ENCODE measurements at regions not wholly inside any gene's neighbourhood (a gene's known extent, or its start where the extent isn't known, plus 50 kb on each side); places are given as distances from the start of the nearest gene placed in this dataset.

GRCh38 chr7:136133551-136133950 is 156.4 kb upstream of the MTPN start:
- Histone ChIP-seq H3K4me1 (no peaks in the 10 kb centered on the region), H3K4me3 (no peak overlapping the region), H3K36me3 (no peaks in the 10 kb centered on the region), H3K27ac (no peak overlapping the region), H3K27me3 (no peaks in the 10 kb centered on the region), H3K9me3 (no peaks in the 10 kb centered on the region)
- no peak for TF ChIP-seq POLR2AphosphoS5 (IDR thresholded peaks at IDR 0.05)
- TF ChIP-seq EP300 (IDR thresholded peaks at IDR 0.05; ENCODE audit: low read depth), result no peak
- TF ChIP-seq CTCF (IDR thresholded peaks at IDR 0.05), result no peak
- TF ChIP-seq POLR2A (IDR thresholded peaks at IDR 0.05), result no peak
- intact Hi-C loops (cut with DNase I; ENCODE audit: low total_unique reads) (no loop called here), in situ Hi-C loops (cut with MboI; ENCODE audit: low pct_ligation_motif_present in 1 of 4, low pct_unique_long_range_greater_than_20kb in 1 of 4, low sequenced_read_pairs in 3 of 4) (no loop called here)
- no peak for DNase-seq
- WGBS, 2 donors (ENCODE audit: low coverage in 1 of 2), result 57 to 77% methylated on average over 3 of the region's 3 CpGs

- in situ Hi-C loops (cut with MboI; ENCODE audit: low pct_ligation_motif_present in 1 of 4, low pct_unique_long_range_greater_than_20kb in 1 of 4, low sequenced_read_pairs in 3 of 4), result no loop called here
- 81 to 85% methylated on average over 3 of the region's 3 CpGs for WGBS, 2 donors (ENCODE audit: low coverage in 1 of 2)
These were observed 154.1 kb upstream of the MTPN start for GRCh38 chr7:136131304-136131630.

GRCh38 chr7:136130511-136131303 is 153.5 kb upstream of the MTPN start:
- TF ChIP-seq CTCF (IDR thresholded peaks at IDR 0.05) (no peak), POLR2A (IDR thresholded peaks at IDR 0.05) (no peak), POLR2AphosphoS5 (IDR thresholded peaks at IDR 0.05) (no peak), EP300 (IDR thresholded peaks at IDR 0.05; ENCODE audit: low read depth) (no peak)
- WGBS, 2 donors (ENCODE audit: low coverage in 1 of 2), result 46 to 51% methylated on average over 5 to 6 of the region's 6 CpGs
- Histone ChIP-seq H3K27ac (peak overlapping the region in 2 of 4 donors; percentile 0 to 30), H3K4me3 (no peak overlapping the region), H3K36me3 (no peaks in the 10 kb centered on the region), H3K9me3 (no peaks in the 10 kb centered on the region), H3K4me1 (no peaks in the 10 kb centered on the region), H3K27me3 (no peaks in the 10 kb centered on the region)
- no peak for DNase-seq
- in situ Hi-C loops (cut with MboI; ENCODE audit: low pct_ligation_motif_present in 1 of 4, low pct_unique_long_range_greater_than_20kb in 1 of 4, low sequenced_read_pairs in 3 of 4), result no loop called here
- intact Hi-C loops (cut with DNase I; ENCODE audit: low total_unique reads), result no loop called here

More at GRCh38 chr7:136131304-136131630, 154.1 kb upstream of the MTPN start:
- no peak overlapping the region for H3K4me3 ChIP-seq
- H3K9me3 ChIP-seq, result no peaks in the 10 kb centered on the region
- DNase-seq, result no peak
- H3K4me1 ChIP-seq, result no peaks in the 10 kb centered on the region
- peak overlapping the region in 1 of 4 donors; percentile 0 for H3K27ac ChIP-seq
- intact Hi-C loops (cut with DNase I; ENCODE audit: low total_unique reads), result no loop called here
- no peaks in the 10 kb centered on the region for H3K36me3 ChIP-seq
- no peaks in the 10 kb centered on the region for H3K27me3 ChIP-seq
- no peak for TF ChIP-seq EP300 (IDR thresholded peaks at IDR 0.05; ENCODE audit: low read depth)
- no peak for TF ChIP-seq POLR2A (IDR thresholded peaks at IDR 0.05)

GRCh38 chr7:136128050-136128449 is 150.9 kb upstream of the MTPN start:
- H3K27me3 ChIP-seq, result no peaks in the 10 kb centered on the region
- TF ChIP-seq POLR2A (IDR thresholded peaks at IDR 0.05) (no peak), POLR2AphosphoS5 (IDR thresholded peaks at IDR 0.05) (no peak), CTCF (IDR thresholded peaks at IDR 0.05) (no peak), EP300 (IDR thresholded peaks at IDR 0.05; ENCODE audit: low read depth) (no peak)
- no peak overlapping the region for H3K4me3 ChIP-seq
- H3K4me1 ChIP-seq, result no peaks in the 10 kb centered on the region
- 76 to 81% methylated on average over 3 of the region's 3 CpGs for WGBS, 2 donors (ENCODE audit: low coverage in 1 of 2)
- H3K9me3 ChIP-seq, result no peaks in the 10 kb centered on the region
- no peak for DNase-seq
- H3K36me3 ChIP-seq, result no peaks in the 10 kb centered on the region
- in situ Hi-C loops (cut with MboI; ENCODE audit: low pct_ligation_motif_present in 1 of 4, low pct_unique_long_range_greater_than_20kb in 1 of 4, low sequenced_read_pairs in 3 of 4), result no loop called here
- intact Hi-C loops (cut with DNase I; ENCODE audit: low total_unique reads), result no loop called here
- H3K27ac ChIP-seq, result no peak overlapping the region

GRCh38 chr7:136123352-136123751 is 146.2 kb upstream of the MTPN start:
- no peak for DNase-seq
- 73 to 100% methylated on average over 1 to 3 of the region's 3 CpGs for WGBS, 2 donors (ENCODE audit: low coverage in 1 of 2)
- in situ Hi-C loops (cut with MboI; ENCODE audit: low pct_ligation_motif_present in 1 of 4, low pct_unique_long_range_greater_than_20kb in 1 of 4, low sequenced_read_pairs in 3 of 4) (no loop called here), intact Hi-C loops (cut with DNase I; ENCODE audit: low total_unique reads) (no loop called here)
- TF ChIP-seq EP300 (IDR thresholded peaks at IDR 0.05; ENCODE audit: low read depth) (no peak), CTCF (IDR thresholded peaks at IDR 0.05) (no peak), POLR2A (IDR thresholded peaks at IDR 0.05) (no peak), POLR2AphosphoS5 (IDR thresholded peaks at IDR 0.05) (no peak)
- Histone ChIP-seq H3K4me1 (no peaks in the 10 kb centered on the region), H3K27me3 (no peaks in the 10 kb centered on the region), H3K27ac (no peak overlapping the region), H3K36me3 (no peaks in the 10 kb centered on the region), H3K4me3 (no peak overlapping the region), H3K9me3 (no peaks in the 10 kb centered on the region)

Data from transverse colon (tissue), 4 donors.